ENCODE measurements at regions not wholly inside any gene's neighbourhood (a gene's known extent, or its start where the extent isn't known, plus 50 kb on each side); places are given as distances from the start of the nearest gene placed in this dataset.

DNA sequence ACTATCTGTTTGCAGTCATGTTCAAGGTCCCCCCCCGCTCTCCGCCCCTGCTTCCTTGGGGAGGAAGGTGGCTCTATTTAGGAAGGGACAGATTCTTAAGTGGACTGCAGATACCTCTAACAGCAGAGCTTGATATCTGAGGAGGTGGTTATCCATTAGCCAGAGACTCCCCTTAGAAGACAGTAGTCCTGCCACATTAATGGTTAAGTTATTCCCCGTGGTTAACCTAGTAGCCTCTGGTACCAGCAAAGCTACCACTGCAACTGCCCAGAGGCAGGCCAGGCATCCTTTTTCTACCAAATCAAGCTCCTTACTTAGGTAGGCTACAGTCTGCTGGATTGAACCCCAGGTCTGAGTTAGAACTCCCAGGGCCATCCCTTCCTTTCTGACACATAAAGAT is 162.1 kb upstream of the AVPR1A start:
- TF ChIP-seq, protein P1, sequence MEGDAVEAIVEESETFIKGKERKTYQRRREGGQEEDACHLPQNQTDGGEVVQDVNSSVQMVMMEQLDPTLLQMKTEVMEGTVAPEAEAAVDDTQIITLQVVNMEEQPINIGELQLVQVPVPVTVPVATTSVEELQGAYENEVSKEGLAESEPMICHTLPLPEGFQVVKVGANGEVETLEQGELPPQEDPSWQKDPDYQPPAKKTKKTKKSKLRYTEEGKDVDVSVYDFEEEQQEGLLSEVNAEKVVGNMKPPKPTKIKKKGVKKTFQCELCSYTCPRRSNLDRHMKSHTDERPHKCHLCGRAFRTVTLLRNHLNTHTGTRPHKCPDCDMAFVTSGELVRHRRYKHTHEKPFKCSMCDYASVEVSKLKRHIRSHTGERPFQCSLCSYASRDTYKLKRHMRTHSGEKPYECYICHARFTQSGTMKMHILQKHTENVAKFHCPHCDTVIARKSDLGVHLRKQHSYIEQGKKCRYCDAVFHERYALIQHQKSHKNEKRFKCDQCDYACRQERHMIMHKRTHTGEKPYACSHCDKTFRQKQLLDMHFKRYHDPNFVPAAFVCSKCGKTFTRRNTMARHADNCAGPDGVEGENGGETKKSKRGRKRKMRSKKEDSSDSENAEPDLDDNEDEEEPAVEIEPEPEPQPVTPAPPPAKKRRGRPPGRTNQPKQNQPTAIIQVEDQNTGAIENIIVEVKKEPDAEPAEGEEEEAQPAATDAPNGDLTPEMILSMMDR (IDR thresholded peaks at IDR 0.05; ENCODE audit: poor library complexity, severe bottlenecking) = no peak
- Histone ChIP-seq H3K4me1 (ENCODE audit: insufficient read depth, poor library complexity, severe bottlenecking) (no peaks in the 10 kb centered on the region), H3K27me3 (ENCODE audit: insufficient read depth, poor library complexity, severe bottlenecking) (no peaks in the 10 kb centered on the region), H3K4me3 (ENCODE audit: severe bottlenecking) (no peak overlapping the region), H3K9me3 (ENCODE audit: severe bottlenecking) (no peaks in the 10 kb centered on the region), H3K27ac (ENCODE audit: poor library complexity, severe bottlenecking) (no peak overlapping the region), H3K36me3 (ENCODE audit: low read depth) (no peaks in the 10 kb centered on the region)
- ATAC-seq (ENCODE audit: low read depth) (no peak), DNase-seq (ENCODE audit: low spot score) (no peak)

DNA sequence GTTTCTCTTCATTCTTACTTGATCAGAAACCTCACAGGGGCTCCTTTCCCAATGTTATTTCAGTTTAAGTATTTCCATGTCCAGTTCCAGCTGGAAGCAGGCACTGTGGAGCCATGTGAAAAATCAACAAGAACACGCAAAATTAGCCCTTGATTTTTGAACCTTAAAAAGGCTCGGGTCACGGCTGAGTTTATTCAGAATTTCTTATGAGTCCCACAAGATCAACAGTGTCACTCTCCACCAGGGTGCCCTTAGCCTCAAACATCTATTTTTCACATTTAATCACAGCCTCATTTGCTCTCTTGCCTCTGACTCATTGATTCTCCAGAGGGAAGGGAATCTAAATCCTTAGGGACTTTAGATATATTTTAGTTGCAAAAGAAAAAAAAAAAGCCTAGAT is 157.7 kb upstream of the AVPR1A start:
- ATAC-seq (ENCODE audit: low read depth) (no peak), DNase-seq (ENCODE audit: low spot score) (no peak)
- Histone ChIP-seq H3K9me3 (ENCODE audit: severe bottlenecking) (no peaks in the 10 kb centered on the region), H3K4me1 (ENCODE audit: insufficient read depth, poor library complexity, severe bottlenecking) (no peaks in the 10 kb centered on the region), H3K4me3 (ENCODE audit: severe bottlenecking) (no peak overlapping the region), H3K27ac (ENCODE audit: poor library complexity, severe bottlenecking) (no peak overlapping the region), H3K27me3 (ENCODE audit: insufficient read depth, poor library complexity, severe bottlenecking) (peaks cover 13% of the 10 kb centered on the region), H3K36me3 (ENCODE audit: low read depth) (no peaks in the 10 kb centered on the region)
- TF ChIP-seq, protein P1 (IDR thresholded peaks at IDR 0.05; ENCODE audit: poor library complexity, severe bottlenecking) = no peak

DNA sequence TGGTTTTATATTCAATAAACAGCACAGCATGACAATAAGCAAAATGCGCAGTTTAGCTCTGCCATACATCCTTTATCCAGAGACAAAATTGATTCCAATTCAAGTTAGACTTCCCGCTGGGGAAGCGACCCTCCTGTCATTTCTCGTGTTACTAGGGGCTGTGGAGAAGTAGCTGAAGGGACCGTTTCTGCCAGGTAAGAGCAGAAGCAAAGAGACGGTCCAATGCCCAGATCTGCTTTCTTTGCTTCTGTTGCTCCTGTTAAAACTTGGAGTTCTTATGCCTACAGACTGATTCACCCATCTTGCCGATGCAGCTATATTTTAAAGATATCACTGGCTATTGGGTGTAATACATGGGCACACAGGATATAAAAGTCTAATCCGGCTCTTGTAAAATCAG is 156.8 kb upstream of the AVPR1A start:
- Histone ChIP-seq H3K36me3 (ENCODE audit: low read depth) (no peaks in the 10 kb centered on the region), H3K9me3 (ENCODE audit: severe bottlenecking) (no peaks in the 10 kb centered on the region), H3K27me3 (ENCODE audit: insufficient read depth, poor library complexity, severe bottlenecking) (peaks cover 13% of the 10 kb centered on the region), H3K4me3 (ENCODE audit: severe bottlenecking) (no peak overlapping the region), H3K4me1 (ENCODE audit: insufficient read depth, poor library complexity, severe bottlenecking) (no peaks in the 10 kb centered on the region), H3K27ac (ENCODE audit: poor library complexity, severe bottlenecking) (no peak overlapping the region)
- DNase-seq (ENCODE audit: low spot score) (no peak), ATAC-seq (ENCODE audit: low read depth) (no peak)
- TF ChIP-seq, protein P1 (IDR thresholded peaks at IDR 0.05; ENCODE audit: poor library complexity, severe bottlenecking) = no peak

DNA sequence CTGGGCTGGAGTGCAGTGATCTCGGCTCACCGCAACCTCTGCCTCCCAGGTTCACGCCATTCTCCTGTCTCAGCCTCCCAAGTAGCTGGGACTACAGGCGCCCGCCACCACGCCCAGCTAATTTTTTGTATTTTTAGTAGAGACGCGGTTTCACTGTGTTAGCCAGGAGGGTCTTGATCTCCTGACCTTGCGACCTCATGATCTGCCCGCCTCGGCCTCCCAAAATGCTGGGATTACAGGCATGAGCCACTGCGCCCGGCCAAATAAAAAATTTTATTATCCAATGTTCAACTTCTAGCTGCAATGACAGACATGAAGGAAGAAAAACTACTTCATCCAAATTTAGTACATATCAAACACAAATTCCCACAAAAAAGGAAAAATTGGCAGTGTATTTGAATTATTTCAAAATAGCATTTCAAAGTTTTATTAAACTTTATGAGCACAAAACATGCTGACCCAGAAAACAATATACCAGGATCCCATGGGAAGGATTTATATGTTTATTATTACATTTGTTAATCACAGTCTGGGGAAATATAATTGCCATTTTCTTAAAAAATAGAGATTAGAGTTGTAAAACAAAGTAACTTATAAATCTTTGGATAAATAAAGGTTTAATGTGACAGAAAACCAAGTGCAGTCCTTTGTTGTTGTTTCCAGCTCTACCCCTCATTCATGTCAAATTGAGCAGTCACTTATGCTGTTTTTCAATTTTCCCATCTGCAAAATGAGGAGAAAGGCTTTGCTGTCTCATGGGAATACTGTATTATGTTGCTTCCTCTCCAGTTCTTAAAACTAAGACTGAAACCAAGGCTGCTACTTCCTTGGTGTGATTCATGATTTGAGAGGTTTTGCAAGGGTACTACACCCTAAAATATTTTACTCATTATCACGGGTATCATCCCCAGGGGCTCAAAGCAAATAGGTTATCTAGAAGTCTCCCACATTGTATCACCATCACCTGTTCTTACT is 155.2 kb upstream of the AVPR1A start:
- H3K4me1 ChIP-seq (ENCODE audit: insufficient read depth, poor library complexity, severe bottlenecking) = no peaks in the 10 kb centered on the region
- no peaks in the 10 kb centered on the region for H3K36me3 ChIP-seq (ENCODE audit: low read depth)
- no peak overlapping the region for H3K27ac ChIP-seq (ENCODE audit: poor library complexity, severe bottlenecking)
- H3K4me3 ChIP-seq (ENCODE audit: severe bottlenecking) = no peak overlapping the region
- TF ChIP-seq, protein P1 (IDR thresholded peaks at IDR 0.05; ENCODE audit: poor library complexity, severe bottlenecking) = no peak
- peaks cover 13% of the 10 kb centered on the region for H3K27me3 ChIP-seq (ENCODE audit: insufficient read depth, poor library complexity, severe bottlenecking)
- no peak for ATAC-seq (ENCODE audit: low read depth)
- no peaks in the 10 kb centered on the region for H3K9me3 ChIP-seq (ENCODE audit: severe bottlenecking)
- DNase-seq (ENCODE audit: low spot score) = no peak

DNA sequence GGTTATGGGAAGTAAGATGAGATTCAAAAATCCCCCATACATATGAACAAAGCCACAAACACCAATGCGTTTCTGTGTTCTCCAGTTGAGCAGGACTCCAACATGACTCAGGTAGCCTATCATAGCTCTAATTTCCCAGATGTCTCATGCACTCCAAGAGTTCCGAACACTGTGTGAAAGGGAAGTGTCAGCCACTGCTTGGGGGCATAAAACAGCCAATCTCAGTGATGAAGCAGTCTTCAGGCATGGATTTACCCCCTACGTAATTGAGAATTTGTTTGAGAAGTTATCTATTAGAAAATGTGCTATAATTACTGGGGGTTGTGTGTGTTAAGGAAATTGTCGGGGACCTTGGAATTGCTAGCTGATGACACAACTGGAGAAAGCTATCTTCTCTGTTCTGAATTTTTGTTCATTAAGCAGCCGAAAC is 153.9 kb upstream of the AVPR1A start:
- TF ChIP-seq, protein P1 (IDR thresholded peaks at IDR 0.05; ENCODE audit: poor library complexity, severe bottlenecking) = no peak
- Histone ChIP-seq H3K27ac (ENCODE audit: poor library complexity, severe bottlenecking) (no peak overlapping the region), H3K4me3 (ENCODE audit: severe bottlenecking) (no peak overlapping the region), H3K4me1 (ENCODE audit: insufficient read depth, poor library complexity, severe bottlenecking) (no peaks in the 10 kb centered on the region), H3K9me3 (ENCODE audit: severe bottlenecking) (no peaks in the 10 kb centered on the region), H3K36me3 (ENCODE audit: low read depth) (no peaks in the 10 kb centered on the region), H3K27me3 (ENCODE audit: insufficient read depth, poor library complexity, severe bottlenecking) (peaks cover 13% of the 10 kb centered on the region)
- ATAC-seq (ENCODE audit: low read depth) = no peak
- DNase-seq (ENCODE audit: low spot score) = no peak

Data from RWPE2 (cell line).